CD14-positive monocyte (primary cell): ENCODE measurements at regions not wholly inside any gene's neighbourhood (a gene's known extent, or its start where the extent isn't known, plus 50 kb on each side); places are given as distances from the start of the nearest gene placed in this dataset.
A peak's percentile ranks its signal among the peaks of the same experiment; 100 is the strongest.

Experiments
- DNase-seq, 3 donors: peaks; one replicate each; pipeline ENCODE4 v3.0.0-alpha.2; 2011 to 2022
- H2AFZ ChIP-seq: 2 replicates; pipeline ENCODE4 v1.6.0; 2012; ENCODE audit warnings: mild to moderate bottlenecking, low read depth, low read length, inconsistent platforms; ENCODE audit not compliant: insufficient read depth, poor library complexity, severe bottlenecking
- H3K27ac ChIP-seq, 2 donors: 1 replicate in 1 of 2; 2 replicates in 1 of 2; pipeline ENCODE4 v1.5.1; 2012 to 2013; ENCODE audit warnings: low read length in 2 of 2, control low read depth in 1 of 2, inconsistent platforms in 1 of 2, low read depth in 1 of 2, mild to moderate bottlenecking in 1 of 2
- H3K27me3 ChIP-seq, 2 donors: one replicate each; pipeline versions ENCODE4 v1.6.0 to v1.6.1; 2011 to 2013; ENCODE audit warnings: low read length in 2 of 2; ENCODE audit not compliant: control insufficient read depth in 2 of 2, insufficient read depth in 2 of 2
- H3K36me3 ChIP-seq, 2 donors: replicated peaks in 1 of 2; 1 replicate in 1 of 2; 2 replicates in 1 of 2; pipeline versions ENCODE4 v1.5.1 to v1.6.1; 2012 to 2013; ENCODE audit warnings: low read length in 2 of 2, control low read depth in 1 of 2, inconsistent platforms in 1 of 2, mild to moderate bottlenecking in 1 of 2; ENCODE audit not compliant: insufficient read depth in 2 of 2, control insufficient read depth in 1 of 2
- H3K4me1 ChIP-seq, 2 donors: 1 replicate in 1 of 2; 2 replicates in 1 of 2; pipeline versions ENCODE4 v1.5.1 to v1.6.1; 2012 to 2013; ENCODE audit warnings: low read length in 2 of 2, control low read depth in 1 of 2, inconsistent platforms in 1 of 2, mild to moderate bottlenecking in 1 of 2, moderate library complexity in 1 of 2; ENCODE audit not compliant: insufficient read depth in 2 of 2, control insufficient read depth in 1 of 2
- H3K4me2 ChIP-seq: replicated peaks from 2 replicates; pipeline ENCODE3; 2012; ENCODE audit warnings: low read length, moderate library complexity, mild to moderate bottlenecking; ENCODE audit not compliant: poor library complexity, severe bottlenecking; ENCODE audit errors: extremely low read depth
- H3K4me3 ChIP-seq, 3 experiments: fragments of 200-600 bp in 1 of 3; sonication (generic) in 1 of 3; replicated peaks in 1 of 3; 1 replicate in 2 of 3; 2 replicates in 1 of 3; pipeline ENCODE4 v1.5.1; 2011 to 2013; ENCODE audit warnings: low read length in 3 of 3, mild to moderate bottlenecking in 3 of 3, control low read depth in 2 of 3, low read depth in 2 of 3, inconsistent platforms in 1 of 3, moderate library complexity in 1 of 3
- H3K79me2 ChIP-seq: 2 replicates; pipeline ENCODE4 v1.6.0; 2012; ENCODE audit warnings: mild to moderate bottlenecking, control low read depth, inconsistent platforms, low read length, moderate library complexity; ENCODE audit not compliant: insufficient read depth
- H3K9ac ChIP-seq: 2 replicates; pipeline ENCODE4 v1.6.0; 2017; ENCODE audit warnings: low read length, mild to moderate bottlenecking; ENCODE audit not compliant: insufficient read depth, poor library complexity, severe bottlenecking
- H3K9me3 ChIP-seq, 2 donors: replicated peaks in 1 of 2; 1 replicate in 1 of 2; 2 replicates in 1 of 2; pipeline versions ENCODE4 v1.5.1 to v1.6.1; 2012 to 2013; ENCODE audit warnings: low read length in 2 of 2, control low read depth in 1 of 2; ENCODE audit not compliant: control insufficient read depth in 1 of 2, insufficient read depth in 1 of 2
- H4K20me1 ChIP-seq: 2 replicates; pipeline ENCODE4 v1.6.0; 2012; ENCODE audit warnings: mild to moderate bottlenecking, low read length, control low read depth, moderate library complexity; ENCODE audit not compliant: insufficient read depth
- H3K27ac Mint-ChIP-seq, 7 donors: one replicate each; pipeline ENCODE4 v1.8.0; 2020; ENCODE audit warnings: mild to moderate bottlenecking in 7 of 7, mixed read lengths in 7 of 7, moderate library complexity in 6 of 7, inconsistent platforms in 2 of 7
- H3K27me3 Mint-ChIP-seq, 3 donors: one replicate each; pipeline ENCODE4 v1.8.0; 2021 to 2022; ENCODE audit warnings: low read depth in 3 of 3, mild to moderate bottlenecking in 3 of 3, mixed read lengths in 3 of 3, moderate library complexity in 3 of 3, inconsistent platforms in 1 of 3
- H3K36me3 Mint-ChIP-seq, 2 donors: one replicate each; pipeline ENCODE4 v1.8.0; 2020; ENCODE audit warnings: mixed read lengths in 2 of 2, inconsistent platforms in 1 of 2, mild to moderate bottlenecking in 1 of 2
- H3K4me1 Mint-ChIP-seq: one replicate; pipeline ENCODE4 v1.8.0; 2020; ENCODE audit warnings: mild to moderate bottlenecking, mixed read lengths
- H3K4me3 Mint-ChIP-seq, 2 donors: one replicate each; pipeline ENCODE4 v1.8.0; 2020; ENCODE audit warnings: mild to moderate bottlenecking in 2 of 2, mixed read lengths in 2 of 2, moderate library complexity in 1 of 2
- H3K9me3 Mint-ChIP-seq, 7 donors: one replicate each; pipeline ENCODE4 v1.8.0; 2020 to 2022; ENCODE audit warnings: mixed read lengths in 7 of 7, mild to moderate bottlenecking in 6 of 7, moderate library complexity in 6 of 7, inconsistent platforms in 2 of 7
- CTCF ChIP-seq: fragments of 200-600 bp; IDR thresholded peaks from one replicate; pipeline ENCODE4 v1.8.0; 2022; ENCODE audit warnings: antibody characterized with exemption, mild to moderate bottlenecking
- WGBS: methylation state at CpG from one replicate; pipeline ENCODE4 v1.1.5; 2013; ENCODE audit warnings: missing lambda C conversion rate; ENCODE audit not compliant: insufficient coverage; 5-methylcytosine and 5-hydroxymethylcytosine counted together
- intact Hi-C, 2 donors: fragments of 100-400 bp; cut with micrococcal nuclease; formaldehyde crosslinking; loops; one replicate each; pipeline versions ENCODE4 v1.15.0 to v1.15.1; 2023

- no peak overlapping the region for H3K27ac ChIP-seq
- no peak overlapping the region for H2AFZ ChIP-seq
- Mint-ChIP-seq H3K36me3 (no peaks in the 10 kb centered on the region), H3K9me3 (no peaks in the 10 kb centered on the region), H3K4me1 (no peaks in the 10 kb centered on the region), H3K4me3 (peak overlapping the region in 1 of 2 donors; percentile 2), H3K27me3 (peaks cover 14 to 27% (median 15%) of the 10 kb centered on the region in 3 donors), H3K27ac (no peak overlapping the region)
- TF ChIP-seq CTCF: no peak
- intact Hi-C loops: no loop called here
- no peaks in the 10 kb centered on the region for H3K4me1 ChIP-seq
- H3K27me3 ChIP-seq: peaks cover 0 to 3% of the 10 kb centered on the region in 2 donors
- H3K4me3 ChIP-seq: no peak overlapping the region
- no peaks in the 10 kb centered on the region for H3K36me3 ChIP-seq
- DNase-seq: no peak
- WGBS: 79% methylated on average over 21 of the region's 30 CpGs
- no peaks in the 10 kb centered on the region for H3K9me3 ChIP-seq
- H3K79me2 ChIP-seq: no peaks in the 10 kb centered on the region
- no peak overlapping the region for H3K4me2 ChIP-seq
- no peaks in the 10 kb centered on the region for H4K20me1 ChIP-seq
- H3K9ac ChIP-seq: no peak overlapping the region
Observed at GRCh38 chr11:70711095-70711910, 313.0 kb downstream of the CTTN start.

- no peak overlapping the region for H2AFZ ChIP-seq
- no peaks in the 10 kb centered on the region for H4K20me1 ChIP-seq
- no peaks in the 10 kb centered on the region for H3K79me2 ChIP-seq
- no peak for TF ChIP-seq CTCF
- no peak overlapping the region for H3K9ac ChIP-seq
- Mint-ChIP-seq H3K4me3 (no peak overlapping the region), H3K9me3 (no peaks in the 10 kb centered on the region), H3K36me3 (no peaks in the 10 kb centered on the region), H3K27me3 (peaks cover 15 to 30% (median 17%) of the 10 kb centered on the region in 3 donors), H3K4me1 (no peaks in the 10 kb centered on the region), H3K27ac (no peak overlapping the region)
- 33% methylated on average over 1 of the region's 11 CpGs for WGBS
- H3K4me2 ChIP-seq: no peak overlapping the region
- no peak overlapping the region for H3K27ac ChIP-seq
- no peaks in the 10 kb centered on the region for H3K36me3 ChIP-seq
- peaks cover 0 to 3% of the 10 kb centered on the region in 2 donors for H3K27me3 ChIP-seq
- DNase-seq: no peak
- H3K9me3 ChIP-seq: no peaks in the 10 kb centered on the region
- no peak overlapping the region for H3K4me3 ChIP-seq
- intact Hi-C loops: no loop called here
- no peaks in the 10 kb centered on the region for H3K4me1 ChIP-seq
Observed at GRCh38 chr11:70711911-70712185, 313.5 kb downstream of the CTTN start.
